CD14-positive monocyte (primary cell): ENCODE measurements at regions not wholly inside any gene's neighbourhood (a gene's known extent, or its start where the extent isn't known, plus 50 kb on each side); places are given as distances from the start of the nearest gene placed in this dataset.

ENCODE experiments used
- DNase-seq, 3 donors: peaks; one replicate each; pipeline ENCODE4 v3.0.0-alpha.2; 2011 to 2022
- H2AFZ ChIP-seq: 2 replicates; pipeline ENCODE4 v1.6.0; 2012; ENCODE audit warnings: mild to moderate bottlenecking, low read depth, low read length, inconsistent platforms; ENCODE audit not compliant: insufficient read depth, poor library complexity, severe bottlenecking
- H3K27ac ChIP-seq, 2 donors: 1 replicate in 1 of 2; 2 replicates in 1 of 2; pipeline ENCODE4 v1.5.1; 2012 to 2013; ENCODE audit warnings: low read length in 2 of 2, control low read depth in 1 of 2, inconsistent platforms in 1 of 2, low read depth in 1 of 2, mild to moderate bottlenecking in 1 of 2
- H3K27me3 ChIP-seq, 2 donors: one replicate each; pipeline versions ENCODE4 v1.6.0 to v1.6.1; 2011 to 2013; ENCODE audit warnings: low read length in 2 of 2; ENCODE audit not compliant: control insufficient read depth in 2 of 2, insufficient read depth in 2 of 2
- H3K36me3 ChIP-seq, 2 donors: replicated peaks in 1 of 2; 1 replicate in 1 of 2; 2 replicates in 1 of 2; pipeline versions ENCODE4 v1.5.1 to v1.6.1; 2012 to 2013; ENCODE audit warnings: low read length in 2 of 2, control low read depth in 1 of 2, inconsistent platforms in 1 of 2, mild to moderate bottlenecking in 1 of 2; ENCODE audit not compliant: insufficient read depth in 2 of 2, control insufficient read depth in 1 of 2
- H3K4me1 ChIP-seq, 2 donors: 1 replicate in 1 of 2; 2 replicates in 1 of 2; pipeline versions ENCODE4 v1.5.1 to v1.6.1; 2012 to 2013; ENCODE audit warnings: low read length in 2 of 2, control low read depth in 1 of 2, inconsistent platforms in 1 of 2, mild to moderate bottlenecking in 1 of 2, moderate library complexity in 1 of 2; ENCODE audit not compliant: insufficient read depth in 2 of 2, control insufficient read depth in 1 of 2
- H3K4me2 ChIP-seq: replicated peaks from 2 replicates; pipeline ENCODE3; 2012; ENCODE audit warnings: low read length, moderate library complexity, mild to moderate bottlenecking; ENCODE audit not compliant: poor library complexity, severe bottlenecking; ENCODE audit errors: extremely low read depth
- H3K4me3 ChIP-seq, 3 experiments: fragments of 200-600 bp in 1 of 3; sonication (generic) in 1 of 3; replicated peaks in 1 of 3; 1 replicate in 2 of 3; 2 replicates in 1 of 3; pipeline ENCODE4 v1.5.1; 2011 to 2013; ENCODE audit warnings: low read length in 3 of 3, mild to moderate bottlenecking in 3 of 3, control low read depth in 2 of 3, low read depth in 2 of 3, inconsistent platforms in 1 of 3, moderate library complexity in 1 of 3
- H3K79me2 ChIP-seq: 2 replicates; pipeline ENCODE4 v1.6.0; 2012; ENCODE audit warnings: mild to moderate bottlenecking, control low read depth, inconsistent platforms, low read length, moderate library complexity; ENCODE audit not compliant: insufficient read depth
- H3K9ac ChIP-seq: 2 replicates; pipeline ENCODE4 v1.6.0; 2017; ENCODE audit warnings: low read length, mild to moderate bottlenecking; ENCODE audit not compliant: insufficient read depth, poor library complexity, severe bottlenecking
- H3K9me3 ChIP-seq, 2 donors: replicated peaks in 1 of 2; 1 replicate in 1 of 2; 2 replicates in 1 of 2; pipeline versions ENCODE4 v1.5.1 to v1.6.1; 2012 to 2013; ENCODE audit warnings: low read length in 2 of 2, control low read depth in 1 of 2; ENCODE audit not compliant: control insufficient read depth in 1 of 2, insufficient read depth in 1 of 2
- H4K20me1 ChIP-seq: 2 replicates; pipeline ENCODE4 v1.6.0; 2012; ENCODE audit warnings: mild to moderate bottlenecking, low read length, control low read depth, moderate library complexity; ENCODE audit not compliant: insufficient read depth
- H3K27ac Mint-ChIP-seq, 7 donors: one replicate each; pipeline ENCODE4 v1.8.0; 2020; ENCODE audit warnings: mild to moderate bottlenecking in 7 of 7, mixed read lengths in 7 of 7, moderate library complexity in 6 of 7, inconsistent platforms in 2 of 7
- H3K27me3 Mint-ChIP-seq, 3 donors: one replicate each; pipeline ENCODE4 v1.8.0; 2021 to 2022; ENCODE audit warnings: low read depth in 3 of 3, mild to moderate bottlenecking in 3 of 3, mixed read lengths in 3 of 3, moderate library complexity in 3 of 3, inconsistent platforms in 1 of 3
- H3K36me3 Mint-ChIP-seq, 2 donors: one replicate each; pipeline ENCODE4 v1.8.0; 2020; ENCODE audit warnings: mixed read lengths in 2 of 2, inconsistent platforms in 1 of 2, mild to moderate bottlenecking in 1 of 2
- H3K4me1 Mint-ChIP-seq: one replicate; pipeline ENCODE4 v1.8.0; 2020; ENCODE audit warnings: mild to moderate bottlenecking, mixed read lengths
- H3K4me3 Mint-ChIP-seq, 2 donors: one replicate each; pipeline ENCODE4 v1.8.0; 2020; ENCODE audit warnings: mild to moderate bottlenecking in 2 of 2, mixed read lengths in 2 of 2, moderate library complexity in 1 of 2
- H3K9me3 Mint-ChIP-seq, 7 donors: one replicate each; pipeline ENCODE4 v1.8.0; 2020 to 2022; ENCODE audit warnings: mixed read lengths in 7 of 7, mild to moderate bottlenecking in 6 of 7, moderate library complexity in 6 of 7, inconsistent platforms in 2 of 7
- WGBS: methylation state at CpG from one replicate; pipeline ENCODE4 v1.1.5; 2013; ENCODE audit warnings: missing lambda C conversion rate; ENCODE audit not compliant: insufficient coverage; 5-methylcytosine and 5-hydroxymethylcytosine counted together
- intact Hi-C, 2 donors: fragments of 100-400 bp; cut with micrococcal nuclease; formaldehyde crosslinking; loops; one replicate each; pipeline versions ENCODE4 v1.15.0 to v1.15.1; 2023
- TF ChIP-seq, protein P1 (sequence below): fragments of 200-600 bp; IDR thresholded peaks from one replicate; pipeline ENCODE4 v1.8.0; 2022; ENCODE audit warnings: antibody characterized with exemption, mild to moderate bottlenecking

DNA sequence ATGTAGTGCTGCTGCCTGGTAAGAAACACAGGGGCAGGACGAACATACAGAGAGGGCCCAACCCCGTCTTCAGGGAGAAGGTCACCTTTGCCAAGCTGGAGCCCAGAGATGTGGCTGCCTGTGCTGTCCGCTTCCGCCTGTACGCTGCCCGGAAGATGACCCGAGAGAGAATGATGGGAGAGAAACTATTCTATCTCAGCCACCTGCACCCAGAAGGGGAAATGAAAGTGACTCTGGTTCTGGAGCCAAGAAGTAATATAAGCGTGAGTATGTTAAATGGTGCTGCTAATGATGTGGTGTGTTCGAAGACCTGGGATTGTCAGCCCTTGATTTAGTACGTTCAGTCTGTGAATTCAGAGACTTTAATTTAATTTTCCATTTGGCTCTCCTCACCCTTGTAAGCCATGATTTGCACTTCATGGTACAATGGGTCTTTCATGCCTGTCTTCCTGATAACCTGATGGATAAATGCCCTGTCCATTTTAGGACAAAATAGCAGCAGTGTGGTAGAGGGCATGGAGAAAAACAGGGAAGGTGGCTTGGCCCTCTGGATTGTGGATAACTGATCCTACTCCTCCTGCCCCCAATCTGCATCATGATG, 318.9 kb downstream of the SNAPC1 start:
- H3K79me2 ChIP-seq = no peaks in the 10 kb centered on the region
- no peak for DNase-seq
- Mint-ChIP-seq H3K9me3 (peaks cover 0 to 16% (median 3%) of the 10 kb centered on the region in 7 donors), H3K27ac (no peak overlapping the region), H3K4me1 (no peaks in the 10 kb centered on the region), H3K36me3 (no peaks in the 10 kb centered on the region), H3K4me3 (no peak overlapping the region), H3K27me3 (peaks cover 0 to 6% (median 5%) of the 10 kb centered on the region in 3 donors)
- no peak overlapping the region for H2AFZ ChIP-seq
- no peak overlapping the region for H3K4me3 ChIP-seq
- no peaks in the 10 kb centered on the region for H3K36me3 ChIP-seq
- no peak overlapping the region for H3K9ac ChIP-seq
- peaks cover 0 to 3% of the 10 kb centered on the region in 2 donors for H3K9me3 ChIP-seq
- H4K20me1 ChIP-seq = no peaks in the 10 kb centered on the region
- intact Hi-C loops = no loop called here
- no peak overlapping the region for H3K4me2 ChIP-seq
- no peak overlapping the region for H3K27ac ChIP-seq
- no peaks in the 10 kb centered on the region for H3K27me3 ChIP-seq
- WGBS = 96% methylated on average over 3 of the region's 10 CpGs
- H3K4me1 ChIP-seq = no peaks in the 10 kb centered on the region
- TF ChIP-seq, protein P1, sequence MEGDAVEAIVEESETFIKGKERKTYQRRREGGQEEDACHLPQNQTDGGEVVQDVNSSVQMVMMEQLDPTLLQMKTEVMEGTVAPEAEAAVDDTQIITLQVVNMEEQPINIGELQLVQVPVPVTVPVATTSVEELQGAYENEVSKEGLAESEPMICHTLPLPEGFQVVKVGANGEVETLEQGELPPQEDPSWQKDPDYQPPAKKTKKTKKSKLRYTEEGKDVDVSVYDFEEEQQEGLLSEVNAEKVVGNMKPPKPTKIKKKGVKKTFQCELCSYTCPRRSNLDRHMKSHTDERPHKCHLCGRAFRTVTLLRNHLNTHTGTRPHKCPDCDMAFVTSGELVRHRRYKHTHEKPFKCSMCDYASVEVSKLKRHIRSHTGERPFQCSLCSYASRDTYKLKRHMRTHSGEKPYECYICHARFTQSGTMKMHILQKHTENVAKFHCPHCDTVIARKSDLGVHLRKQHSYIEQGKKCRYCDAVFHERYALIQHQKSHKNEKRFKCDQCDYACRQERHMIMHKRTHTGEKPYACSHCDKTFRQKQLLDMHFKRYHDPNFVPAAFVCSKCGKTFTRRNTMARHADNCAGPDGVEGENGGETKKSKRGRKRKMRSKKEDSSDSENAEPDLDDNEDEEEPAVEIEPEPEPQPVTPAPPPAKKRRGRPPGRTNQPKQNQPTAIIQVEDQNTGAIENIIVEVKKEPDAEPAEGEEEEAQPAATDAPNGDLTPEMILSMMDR = no peak

DNA sequence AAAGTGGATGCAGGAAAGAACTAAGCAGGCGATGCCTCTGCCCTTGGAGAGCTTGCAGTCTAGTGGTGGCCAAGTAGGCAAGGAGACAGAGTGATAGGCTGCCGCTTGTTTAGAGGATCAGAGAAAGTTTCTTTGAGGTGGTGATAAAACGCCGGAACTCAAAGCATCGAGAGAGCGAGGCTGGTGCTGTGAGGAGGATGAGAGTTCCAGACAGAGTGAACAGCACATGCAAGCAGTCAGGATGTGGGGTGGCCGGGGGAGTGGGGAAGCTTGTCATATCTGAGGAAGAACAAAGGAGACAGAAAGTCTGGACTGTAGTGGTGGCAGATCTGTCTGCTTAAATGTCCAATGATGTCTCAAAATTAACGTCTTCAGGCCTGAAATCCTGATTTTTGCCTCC, 319.7 kb downstream of the SNAPC1 start:
- intact Hi-C loops = no loop called here
- H3K4me1 ChIP-seq = no peaks in the 10 kb centered on the region
- Mint-ChIP-seq H3K27me3 (peaks cover 0 to 7% (median 5%) of the 10 kb centered on the region in 3 donors), H3K4me1 (no peaks in the 10 kb centered on the region), H3K27ac (no peak overlapping the region), H3K9me3 (peaks cover 0 to 16% (median 3%) of the 10 kb centered on the region in 7 donors), H3K36me3 (no peaks in the 10 kb centered on the region), H3K4me3 (no peak overlapping the region)
- H3K27ac ChIP-seq = no peak overlapping the region
- H3K4me2 ChIP-seq = no peak overlapping the region
- H3K9me3 ChIP-seq = peaks cover 0 to 3% of the 10 kb centered on the region in 2 donors
- H2AFZ ChIP-seq = no peak overlapping the region
- H3K36me3 ChIP-seq = no peaks in the 10 kb centered on the region
- no peak overlapping the region for H3K4me3 ChIP-seq
- no peaks in the 10 kb centered on the region for H3K27me3 ChIP-seq
- TF ChIP-seq, protein P1 = no peak
- no peaks in the 10 kb centered on the region for H3K79me2 ChIP-seq
- no peaks in the 10 kb centered on the region for H4K20me1 ChIP-seq
- 79% methylated on average over 8 of the region's 8 CpGs for WGBS
- H3K9ac ChIP-seq = no peak overlapping the region
- no peak for DNase-seq
